HEK293 (cell line): ENCODE measurements at regions not wholly inside any gene's neighbourhood (a gene's known extent, or its start where the extent isn't known, plus 50 kb on each side); places are given as distances from the start of the nearest gene placed in this dataset.
A peak's percentile ranks its signal among the peaks of the same experiment; 100 is the strongest.

Source experiments
- CTCF ChIA-PET: fragments of 350-600 bp; formaldehyde crosslinking; extraction: SDS; loops from one replicate; lab custom pipeline; 2021; ENCODE audit warnings: antibody characterized with exemption; lab: Yijun Ruan, JAX
- POLR2A ChIA-PET: fragments of 300-600 bp; formaldehyde crosslinking; extraction: SDS; loops from one replicate; lab custom pipeline; 2020; ENCODE audit warnings: antibody characterized with exemption, inconsistent platforms; lab: Yijun Ruan, JAX
- H3K27ac ChIP-seq: fragments of 200-500 bp; sonication (Bioruptor generic); 2 replicates; pipeline ENCODE4 v1.5.1; 2014; ENCODE audit warnings: low read depth, low read length, control low read depth, inconsistent platforms; ENCODE audit errors: extremely low read depth
- H3K36me3 ChIP-seq, 2 experiments: fragments of 200-500 bp in 1 of 2; sonication (Bioruptor generic) in 1 of 2; 1 replicate in 1 of 2; 2 replicates in 1 of 2; pipeline ENCODE4 v1.5.1; 2014 to 2017; ENCODE audit warnings: inconsistent platforms in 2 of 2, low read length in 2 of 2; ENCODE audit not compliant: control insufficient read depth in 2 of 2, insufficient read depth in 1 of 2
- H3K4me1 ChIP-seq: fragments of 200-500 bp; sonication (Bioruptor generic); 2 replicates; pipeline ENCODE4 v1.5.1; 2014; ENCODE audit warnings: mild to moderate bottlenecking, low read length, inconsistent platforms; ENCODE audit not compliant: control insufficient read depth, insufficient read depth
- H3K4me3 ChIP-seq: 2 replicates; pipeline ENCODE4 v1.5.1; 2011; ENCODE audit warnings: low read depth, mild to moderate bottlenecking, control low read depth, low read length, moderate library complexity
- H3K9me3 ChIP-seq: fragments of 200-500 bp; sonication (Bioruptor generic); 2 replicates; pipeline ENCODE4 v1.5.1; 2014; ENCODE audit warnings: low read depth, low read length, inconsistent platforms; ENCODE audit not compliant: control insufficient read depth, insufficient read depth
- ATF2 ChIP-seq: fragments of 450-650 bp; formaldehyde crosslinking; IDR thresholded peaks from 2 replicates; pipeline ENCODE4 v1.5.1; 2016; ENCODE audit warnings: missing biosample characterization, missing genetic modification characterization, low read depth
- KLF17 ChIP-seq: fragments of 450-650 bp; formaldehyde crosslinking; IDR thresholded peaks from 2 replicates; pipeline ENCODE4 v1.5.1; 2016; ENCODE audit warnings: missing biosample characterization, missing genetic modification characterization
- OSR2 ChIP-seq: fragments of 450-650 bp; formaldehyde crosslinking; IDR thresholded peaks from 2 replicates; pipeline ENCODE4 v1.5.1; 2016; ENCODE audit warnings: missing biosample characterization, missing genetic modification characterization
- PATZ1 ChIP-seq: fragments of 450-650 bp; formaldehyde crosslinking; IDR thresholded peaks from 2 replicates; pipeline ENCODE4 v1.5.1; 2016; ENCODE audit warnings: missing biosample characterization, missing genetic modification characterization
- REPIN1 ChIP-seq: fragments of 450-650 bp; formaldehyde crosslinking; IDR thresholded peaks from 2 replicates; pipeline ENCODE4 v1.5.1; 2017; ENCODE audit warnings: missing biosample characterization, missing genetic modification characterization, low read depth
- SP7 ChIP-seq: fragments of 450-650 bp; formaldehyde crosslinking; IDR thresholded peaks from 2 replicates; pipeline ENCODE4 v1.5.1; 2016; ENCODE audit warnings: missing biosample characterization, missing genetic modification characterization
- TSHZ1 ChIP-seq: fragments of 450-650 bp; formaldehyde crosslinking; IDR thresholded peaks from 2 replicates; pipeline ENCODE4 v1.5.1; 2016; ENCODE audit warnings: missing biosample characterization, missing genetic modification characterization, borderline replicate concordance
- ZBTB21 ChIP-seq: fragments of 450-650 bp; formaldehyde crosslinking; IDR thresholded peaks from 2 replicates; pipeline ENCODE4 v1.5.1; 2017; ENCODE audit warnings: missing biosample characterization, missing genetic modification characterization
- ZBTB44 ChIP-seq: fragments of 450-650 bp; IDR thresholded peaks from 2 replicates; pipeline ENCODE4 v1.5.1; 2018; ENCODE audit warnings: missing biosample characterization, mild to moderate bottlenecking, missing genetic modification characterization
- ZBTB8A ChIP-seq: fragments of 450-650 bp; formaldehyde crosslinking; IDR thresholded peaks from 2 replicates; pipeline ENCODE4 v1.5.1; 2016; ENCODE audit warnings: missing biosample characterization, missing genetic modification characterization
- ZEB2 ChIP-seq: fragments of 450-650 bp; formaldehyde crosslinking; IDR thresholded peaks from 2 replicates; pipeline ENCODE4 v1.5.1; 2016; ENCODE audit warnings: missing biosample characterization, missing genetic modification characterization
- ZFP69B ChIP-seq: fragments of 450-650 bp; formaldehyde crosslinking; IDR thresholded peaks from 2 replicates; pipeline ENCODE4 v1.5.1; 2016; ENCODE audit warnings: missing biosample characterization, missing genetic modification characterization
- ZIC2 ChIP-seq: fragments of 450-650 bp; formaldehyde crosslinking; IDR thresholded peaks from 2 replicates; pipeline ENCODE4 v1.5.1; 2016; ENCODE audit warnings: missing biosample characterization, missing genetic modification characterization
- ZNF184 ChIP-seq: fragments of 450-650 bp; IDR thresholded peaks from 2 replicates; pipeline ENCODE4 v1.5.1; 2018; ENCODE audit warnings: missing biosample characterization, mild to moderate bottlenecking, missing genetic modification characterization
- ZNF2 ChIP-seq: fragments of 450-650 bp; formaldehyde crosslinking; IDR thresholded peaks from 2 replicates; pipeline ENCODE4 v1.5.1; 2016; ENCODE audit warnings: missing biosample characterization, missing genetic modification characterization
- ZNF24 ChIP-seq: fragments of 450-650 bp; formaldehyde crosslinking; IDR thresholded peaks from 2 replicates; pipeline ENCODE4 v1.5.1; 2016; ENCODE audit warnings: missing biosample characterization, missing genetic modification characterization
- ZNF324 ChIP-seq: fragments of 450-650 bp; formaldehyde crosslinking; IDR thresholded peaks from 2 replicates; pipeline ENCODE4 v1.5.1; 2016; ENCODE audit warnings: missing biosample characterization, missing genetic modification characterization
- ZNF366 ChIP-seq: fragments of 450-650 bp; formaldehyde crosslinking; conservative IDR thresholded peaks from 2 replicates; pipeline ENCODE4 v1.5.1; 2016; ENCODE audit warnings: missing biosample characterization, missing genetic modification characterization
- ZNF37A ChIP-seq: fragments of 450-650 bp; IDR thresholded peaks from 2 replicates; pipeline ENCODE4 v1.5.1; 2018; ENCODE audit warnings: missing biosample characterization, missing genetic modification characterization
- ZNF473 ChIP-seq: fragments of 450-650 bp; formaldehyde crosslinking; IDR thresholded peaks from 2 replicates; pipeline ENCODE4 v1.5.1; 2017; ENCODE audit warnings: missing biosample characterization, missing genetic modification characterization
- ZNF48 ChIP-seq: fragments of 450-650 bp; formaldehyde crosslinking; IDR thresholded peaks from 2 replicates; pipeline ENCODE4 v1.5.1; 2016; ENCODE audit warnings: missing biosample characterization, missing genetic modification characterization
- ZNF600 ChIP-seq: fragments of 450-650 bp; formaldehyde crosslinking; IDR thresholded peaks from 2 replicates; pipeline ENCODE4 v1.5.1; 2016; ENCODE audit warnings: missing biosample characterization, missing genetic modification characterization
- ZNF629 ChIP-seq: fragments of 450-650 bp; formaldehyde crosslinking; IDR thresholded peaks from 2 replicates; pipeline ENCODE4 v1.5.1; 2017; ENCODE audit warnings: missing biosample characterization, missing genetic modification characterization
- ZNF645 ChIP-seq: fragments of 450-650 bp; formaldehyde crosslinking; IDR thresholded peaks from 2 replicates; pipeline ENCODE4; 2016; ENCODE audit warnings: missing biosample characterization, missing genetic modification characterization
- ZSCAN16 ChIP-seq: fragments of 450-650 bp; formaldehyde crosslinking; IDR thresholded peaks from 2 replicates; pipeline ENCODE4 v1.5.1; 2016; ENCODE audit warnings: missing biosample characterization, missing genetic modification characterization

- peaks cover 0 to 2% of the 10 kb centered on the region in 2 experiments; a peak in 1 of 3 replicates for H3K36me3 ChIP-seq
- no peak overlapping the region for H3K27ac ChIP-seq
- peaks cover 5% of the 10 kb centered on the region for H3K4me1 ChIP-seq
- no peaks in the 10 kb centered on the region for H3K9me3 ChIP-seq
- POLR2A ChIA-PET: no interaction called here
- TF ChIP-seq ZNF24 (tag by site-specific recombination) (no peak), ZNF48 (tag by site-specific recombination) (no peak), ZIC2 (peak; percentile 71)
- CTCF ChIA-PET: no interaction called here
- no peak overlapping the region for H3K4me3 ChIP-seq
Observed at GRCh38 chr17:83013779-83014117, 65.7 kb upstream of the METRNL start.

- Histone ChIP-seq H3K9me3 (no peaks in the 10 kb centered on the region), H3K4me3 (no peak overlapping the region), H3K4me1 (peaks cover 5% of the 10 kb centered on the region), H3K36me3 (peaks cover 0 to 2% of the 10 kb centered on the region in 2 experiments; a peak in 1 of 3 replicates), H3K27ac (no peak overlapping the region)
- ChIA-PET CTCF (no interaction called here), POLR2A (no interaction called here)
- TF ChIP-seq TSHZ1 (tag by site-specific recombination) (0 out of 2 replicates have a peak, but pooled peaks have one; percentile 37), ZNF629 (tag by site-specific recombination) (peak; percentile 90), ZBTB44 (peak; percentile 97), OSR2 (tag by site-specific recombination) (peak; percentile 59), ZBTB8A (no peak; the same call in 1 of the 2 replicates), ZNF600 (tag by site-specific recombination) (peak; percentile 75), ZNF37A (no peak), KLF17 (tag by site-specific recombination) (0 out of 2 replicates have a peak, but pooled peaks have one; percentile 37), ATF2 (tag by site-specific recombination) (peak; percentile 97), ZBTB21 (tag by site-specific recombination) (peak; percentile 88), SP7 (peak; percentile 67), ZNF473 (tag by site-specific recombination) (no peak), ZFP69B (peak; percentile 55; the same call in 1 of the 2 replicates), ZNF645 (no peak), ZEB2 (tag by site-specific recombination) (peak; percentile 60; the same call in 1 of the 2 replicates), ZNF366 (tag by site-specific recombination) (peak; percentile 59; the same call in 1 of the 2 replicates), ZSCAN16 (tag by site-specific recombination) (no peak), ZNF184 (tag by site-specific recombination) (peak; percentile 65; the same call in 1 of the 2 replicates), PATZ1 (tag by site-specific recombination) (0 out of 2 replicates have a peak, but pooled peaks have one; percentile 29), ZIC2 (peak; percentile 21), ZNF2 (tag by site-specific recombination) (0 out of 2 replicates have a peak, but pooled peaks have one; percentile 43), ZNF324 (tag by site-specific recombination) (0 out of 2 replicates have a peak, but pooled peaks have one; percentile 34), REPIN1 (no peak)
Observed at GRCh38 chr17:83014297-83014696, 65.1 kb upstream of the METRNL start.
